ENCODE measurements at regions not wholly inside any gene's neighbourhood (a gene's known extent, or its start where the extent isn't known, plus 50 kb on each side); places are given as distances from the start of the nearest gene placed in this dataset.

DNA sequence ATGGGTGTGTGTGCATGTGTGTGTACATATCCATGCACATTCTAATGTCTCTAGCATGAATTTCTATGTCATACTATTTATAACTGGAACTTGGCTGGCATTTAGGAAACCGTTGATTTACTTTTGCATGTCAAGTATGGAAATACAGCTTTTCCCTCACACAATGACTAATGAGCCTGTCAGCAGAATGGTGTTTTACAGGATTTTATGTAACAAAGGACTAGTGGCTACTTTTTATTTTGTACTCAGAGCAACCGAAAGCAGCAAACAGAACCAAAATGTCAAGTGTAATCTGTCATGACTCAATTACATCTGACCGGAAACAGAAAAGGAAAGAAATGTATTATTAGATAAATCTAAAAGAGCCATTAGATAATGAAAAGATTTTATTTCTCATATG is 1911.5 kb upstream of the AGA start:
- TF ChIP-seq EZH2 (IDR thresholded peaks at IDR 0.05; ENCODE audit: borderline replicate concordance, low read depth, low read length, severe bottlenecking) = no peak
- TF ChIP-seq, protein P1, sequence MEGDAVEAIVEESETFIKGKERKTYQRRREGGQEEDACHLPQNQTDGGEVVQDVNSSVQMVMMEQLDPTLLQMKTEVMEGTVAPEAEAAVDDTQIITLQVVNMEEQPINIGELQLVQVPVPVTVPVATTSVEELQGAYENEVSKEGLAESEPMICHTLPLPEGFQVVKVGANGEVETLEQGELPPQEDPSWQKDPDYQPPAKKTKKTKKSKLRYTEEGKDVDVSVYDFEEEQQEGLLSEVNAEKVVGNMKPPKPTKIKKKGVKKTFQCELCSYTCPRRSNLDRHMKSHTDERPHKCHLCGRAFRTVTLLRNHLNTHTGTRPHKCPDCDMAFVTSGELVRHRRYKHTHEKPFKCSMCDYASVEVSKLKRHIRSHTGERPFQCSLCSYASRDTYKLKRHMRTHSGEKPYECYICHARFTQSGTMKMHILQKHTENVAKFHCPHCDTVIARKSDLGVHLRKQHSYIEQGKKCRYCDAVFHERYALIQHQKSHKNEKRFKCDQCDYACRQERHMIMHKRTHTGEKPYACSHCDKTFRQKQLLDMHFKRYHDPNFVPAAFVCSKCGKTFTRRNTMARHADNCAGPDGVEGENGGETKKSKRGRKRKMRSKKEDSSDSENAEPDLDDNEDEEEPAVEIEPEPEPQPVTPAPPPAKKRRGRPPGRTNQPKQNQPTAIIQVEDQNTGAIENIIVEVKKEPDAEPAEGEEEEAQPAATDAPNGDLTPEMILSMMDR (IDR thresholded peaks at IDR 0.05; ENCODE audit: borderline replicate concordance, extremely low read depth, low read length, poor library complexity, severe bottlenecking) = no peak
